HG02642 (cell line): ENCODE measurements at regions not wholly inside any gene's neighbourhood (a gene's known extent, or its start where the extent isn't known, plus 50 kb on each side); places are given as distances from the start of the nearest gene placed in this dataset.
"Not testable (repeated sequence)": the region's sequence is repeated elsewhere in the genome, so short reads cannot be mapped to it uniquely, and the experiment has no call there.

Experiments used
- ATAC-seq: cut with Tn5 transposase; IDR thresholded peaks from one replicate; pipeline ENCODE4 v1.9.1; 2021; ENCODE audit warnings: mild to moderate bottlenecking; ENCODE audit not compliant: unreplicated experiment, poor library complexity

DNA sequence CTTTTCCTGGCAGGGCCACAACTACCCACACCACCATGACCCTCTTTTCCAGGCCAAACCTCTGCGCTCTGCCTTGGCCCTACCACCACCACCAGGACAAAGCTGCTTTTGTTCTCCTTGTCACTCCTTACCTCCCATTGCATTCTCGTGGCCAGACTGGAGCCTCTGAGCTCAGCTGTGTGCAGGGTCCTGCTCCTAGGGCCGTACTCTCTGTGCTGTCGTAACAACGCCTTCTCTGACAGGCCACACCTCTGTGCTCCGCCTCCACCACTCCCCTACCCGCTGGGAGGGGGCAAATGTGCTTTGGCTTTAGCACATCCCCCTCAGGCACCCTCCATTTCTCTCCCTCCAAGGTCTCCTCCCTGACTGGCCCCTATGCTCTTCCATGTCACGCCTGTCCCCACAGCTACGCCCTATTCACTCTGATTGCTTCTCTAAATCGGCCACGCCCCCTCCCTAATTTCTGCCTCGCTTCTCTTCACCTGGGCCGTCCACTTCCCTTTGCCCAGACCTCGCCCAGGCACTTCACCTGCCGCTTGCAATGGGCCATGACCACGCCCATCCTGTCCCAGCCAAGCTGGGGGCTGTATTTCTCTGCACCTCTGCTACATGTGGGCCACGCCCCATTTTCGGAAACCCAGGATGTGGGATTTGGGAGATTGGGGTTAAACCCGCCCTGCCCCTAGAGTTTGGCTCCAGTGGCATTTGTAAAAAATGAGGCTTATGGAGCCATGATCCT lies 472.3 kb downstream of the KLF12 start:
- no peak for ATAC-seq

DNA sequence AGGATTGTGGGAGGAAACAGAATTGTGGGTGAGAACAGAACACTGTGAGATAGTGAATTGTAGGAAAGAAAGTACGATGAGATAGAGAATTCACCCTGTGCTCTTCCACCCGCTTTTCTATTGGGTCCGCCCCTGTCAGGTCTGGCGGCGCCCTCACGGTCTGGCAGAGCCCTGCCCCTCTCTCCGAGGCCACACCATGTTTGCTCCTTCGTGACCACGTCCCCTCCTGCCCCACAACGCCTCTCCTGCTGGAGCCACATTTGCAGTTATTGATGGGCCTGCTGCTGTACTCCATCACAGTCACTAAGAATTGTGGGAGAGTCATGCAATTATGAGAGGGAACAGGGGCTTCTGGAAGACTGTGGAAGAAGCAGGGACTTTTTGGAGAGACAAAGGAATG lies 473.1 kb downstream of the KLF12 start:
- no peak for ATAC-seq

DNA sequence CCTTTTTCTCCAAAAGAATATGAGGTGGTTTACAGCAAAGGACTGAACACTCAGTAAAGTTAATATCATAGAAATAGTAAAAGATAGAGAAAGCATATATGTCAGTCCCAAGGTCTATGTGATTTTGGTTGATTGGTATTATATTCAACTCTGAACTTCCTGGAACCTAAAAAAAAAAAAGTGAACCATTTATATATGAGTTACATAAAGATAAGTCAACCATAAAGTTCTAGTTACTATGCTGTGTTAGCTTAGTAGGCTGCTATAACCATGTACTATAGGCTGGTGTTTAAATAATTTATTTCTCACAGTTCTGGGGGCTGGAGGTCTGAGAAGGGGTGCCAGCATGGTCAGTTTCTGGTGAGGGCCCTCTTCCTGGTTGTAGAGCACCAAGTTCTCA lies 475.6 kb downstream of the KLF12 start:
- no peak for ATAC-seq

DNA sequence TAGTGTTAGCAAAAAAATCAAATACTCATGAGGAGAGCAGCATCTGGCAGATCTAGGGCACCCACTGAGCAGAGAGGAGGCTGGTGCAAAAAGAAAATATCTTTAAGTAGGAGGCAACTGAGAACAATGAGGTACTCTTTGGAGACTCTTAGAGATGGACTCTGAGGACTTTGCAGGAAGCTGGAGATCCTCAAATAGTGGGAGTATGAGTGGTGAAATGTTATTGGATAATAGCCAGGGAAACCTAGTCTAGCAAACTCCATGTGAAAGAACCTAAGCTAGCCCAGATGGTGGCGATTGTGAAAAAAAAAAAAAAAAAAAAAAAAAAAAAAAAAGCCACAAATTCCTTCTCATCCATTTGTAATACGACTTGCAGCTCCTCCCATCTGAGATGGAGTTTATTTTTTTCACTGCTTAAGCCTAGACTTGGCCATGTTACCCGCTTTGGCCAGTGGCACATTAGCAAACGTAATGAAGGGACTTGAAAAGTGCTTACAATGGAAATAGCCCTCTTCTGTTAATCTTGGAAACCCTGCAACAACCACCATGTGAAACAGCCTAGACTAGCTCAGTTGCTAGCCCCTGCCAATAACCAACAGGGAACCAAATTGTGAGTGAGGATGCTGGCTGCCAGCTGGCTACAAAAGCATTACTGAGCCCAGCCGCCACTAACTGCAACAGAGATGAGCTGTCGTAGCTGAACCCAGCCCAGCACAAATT lies 476.2 kb downstream of the KLF12 start:
- ATAC-seq, result no peak

DNA sequence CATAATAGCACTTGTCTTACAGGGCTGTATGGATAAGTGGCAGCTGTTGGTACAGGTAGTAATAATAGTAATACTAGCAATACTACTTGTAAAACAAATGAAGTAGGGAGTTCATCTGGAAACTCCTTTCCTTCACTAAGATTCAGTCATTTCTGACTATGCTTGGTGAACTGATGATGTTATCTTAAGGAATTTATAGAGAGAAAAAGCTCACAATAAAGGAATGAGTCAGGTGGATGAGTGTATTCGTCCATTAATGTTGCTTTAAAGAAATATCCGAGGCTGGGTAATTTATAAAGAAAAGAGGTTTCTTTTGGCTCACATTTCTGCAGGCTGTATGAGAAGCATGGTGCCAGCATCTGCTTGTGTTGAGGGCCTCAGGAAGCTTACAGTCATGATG lies 477.3 kb downstream of the KLF12 start:
- ATAC-seq, result no peak

DNA sequence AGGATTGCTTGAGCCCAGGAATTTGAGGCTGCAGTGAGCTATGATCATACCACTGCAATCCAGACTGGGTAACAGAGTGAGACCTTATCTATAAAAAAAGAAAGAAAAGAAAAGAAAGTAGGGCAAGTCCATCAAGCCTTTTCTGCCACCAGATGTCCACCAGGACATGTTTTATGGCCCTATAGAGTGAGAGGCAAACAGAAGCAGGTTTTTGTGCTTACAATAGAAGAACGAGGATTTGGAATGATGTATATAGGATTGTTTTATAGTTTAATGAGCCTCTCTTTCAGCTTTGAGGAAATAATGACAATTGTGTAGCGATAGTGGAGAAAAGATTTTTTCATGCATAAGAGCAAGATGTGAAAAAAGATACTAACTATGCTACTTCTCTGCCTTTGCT lies 480.5 kb downstream of the KLF12 start:
- ATAC-seq, result no peak

DNA sequence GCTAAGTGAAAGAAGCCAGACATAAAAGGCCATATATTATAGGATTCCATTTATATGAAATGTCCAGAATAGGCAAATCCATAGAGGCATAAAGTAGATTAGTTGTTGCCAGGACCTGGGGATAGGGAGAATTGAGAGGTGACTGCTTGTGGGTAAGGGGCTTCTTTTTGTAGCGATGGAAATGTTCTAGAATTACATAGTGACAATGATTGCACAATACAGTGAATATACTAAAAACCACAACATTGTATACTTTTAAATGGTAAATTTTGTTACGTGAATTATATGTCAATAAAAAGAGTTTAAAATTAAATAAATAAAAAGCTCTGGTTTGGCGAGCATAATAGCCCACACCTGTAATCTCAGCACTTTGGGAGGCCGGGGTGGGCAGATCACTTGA lies 486.8 kb downstream of the KLF12 start:
- no peak for ATAC-seq

DNA sequence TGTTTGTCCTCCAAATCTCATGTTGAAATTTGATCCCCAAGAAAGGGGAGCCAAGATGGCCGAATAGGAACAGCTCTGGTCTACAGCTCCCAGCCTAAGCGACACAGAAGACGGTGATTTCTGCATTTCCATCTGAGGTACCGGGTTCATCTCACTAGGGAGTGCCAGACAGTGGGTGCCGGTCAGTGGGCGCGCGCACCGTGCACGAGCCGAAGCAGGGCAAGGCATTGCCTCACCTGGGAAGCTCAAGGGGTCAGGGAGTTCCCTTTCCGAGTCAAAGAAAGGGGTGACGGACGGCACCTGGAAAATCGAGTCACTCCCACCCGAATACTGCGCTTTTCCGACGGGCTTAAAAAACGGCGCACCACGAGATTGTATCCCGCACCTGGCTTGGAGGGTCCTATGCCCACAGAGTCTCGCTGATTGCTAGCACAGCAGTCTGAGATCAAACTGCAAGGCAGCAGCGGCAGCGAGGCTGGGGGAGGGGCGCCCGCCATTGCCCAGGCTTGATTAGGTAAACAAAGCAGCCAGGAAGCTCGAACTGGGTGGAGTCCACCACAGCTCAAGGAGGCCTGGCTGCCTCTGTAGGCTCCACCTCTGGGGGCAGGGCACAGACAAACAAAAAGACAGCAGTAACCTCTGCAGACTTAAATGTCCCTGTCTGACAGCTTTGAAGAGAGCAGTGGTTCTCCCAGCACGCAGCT lies 493.6 kb downstream of the KLF12 start:
- not testable (repeated sequence) for ATAC-seq

DNA sequence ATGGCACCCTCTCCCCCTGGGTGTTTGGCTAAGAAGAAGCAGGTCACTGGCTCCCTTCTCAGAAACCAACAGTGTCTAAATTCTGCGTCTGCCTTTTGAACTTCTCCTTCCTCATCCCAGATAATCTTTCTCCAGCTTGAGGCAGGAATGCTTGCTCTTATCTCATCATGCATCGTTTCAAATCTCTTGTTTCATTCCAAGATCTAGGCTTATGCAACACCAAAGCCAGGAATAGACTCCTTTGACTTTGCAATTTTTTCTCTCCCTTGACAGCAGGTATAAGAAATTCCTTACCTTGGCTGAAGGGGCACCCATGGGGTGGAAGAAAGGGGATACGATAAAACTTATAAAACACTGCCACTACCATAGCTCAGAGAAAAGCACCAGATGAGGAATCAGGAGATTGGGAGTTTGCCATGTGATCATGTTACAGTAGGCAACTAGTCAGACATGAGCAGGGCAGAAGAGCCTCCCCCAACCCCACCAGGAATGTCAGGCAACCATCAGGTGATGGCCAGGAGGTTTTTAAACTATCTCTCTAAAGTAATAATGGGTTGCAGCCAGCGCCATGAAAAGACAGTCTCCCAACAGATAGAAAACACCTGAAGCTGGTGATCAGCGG lies 498.9 kb downstream of the KLF12 start:
- no peak for ATAC-seq

DNA sequence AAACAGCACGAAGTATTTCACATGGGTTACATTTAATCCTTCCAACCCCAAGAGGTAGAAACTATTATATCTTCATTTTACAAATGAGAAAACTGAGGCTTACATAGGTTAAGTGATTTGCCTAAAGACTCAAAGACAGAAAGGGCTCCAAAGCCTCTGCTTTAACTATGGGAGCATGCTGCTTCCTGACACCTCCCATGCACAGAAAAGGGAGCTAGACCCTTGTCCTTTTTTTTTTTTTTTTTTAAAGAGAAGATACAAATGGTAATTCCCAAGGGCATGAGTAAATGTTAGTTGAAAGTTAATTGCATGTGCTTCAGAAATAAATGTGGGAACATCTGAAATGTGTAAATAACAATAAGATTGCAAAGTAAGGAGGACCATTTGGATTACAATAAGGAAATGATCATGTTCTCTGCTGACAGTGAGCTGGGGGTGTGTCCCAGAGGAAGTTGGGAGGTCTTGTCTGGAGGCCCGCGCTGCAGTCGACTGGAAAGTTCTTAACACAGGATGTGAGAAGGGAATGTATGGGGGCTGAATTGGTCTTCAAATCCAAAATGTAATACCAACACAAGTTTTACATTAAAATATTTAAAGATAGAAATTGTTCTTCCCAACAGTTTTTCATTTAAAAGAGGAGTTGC lies 500.3 kb downstream of the KLF12 start:
- no peak for ATAC-seq

DNA sequence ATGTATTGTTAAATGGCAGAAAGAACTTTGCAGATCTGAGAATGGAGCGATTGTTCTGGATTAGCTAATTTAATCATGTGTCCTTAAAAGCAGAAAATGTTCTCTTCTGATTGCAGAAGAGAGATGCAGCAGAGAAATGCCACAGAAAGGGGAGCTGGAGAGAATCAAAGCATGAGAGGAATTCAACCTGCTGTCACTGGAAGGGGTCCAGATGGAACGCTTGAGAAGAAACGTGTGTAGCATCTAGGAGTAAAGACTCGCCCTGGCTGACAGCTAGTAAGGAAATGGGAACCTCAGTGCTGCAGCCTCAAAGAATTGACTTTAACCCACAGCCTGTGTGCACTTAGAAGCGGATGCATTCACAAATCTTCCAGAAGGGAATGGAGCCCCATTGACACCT lies 502.8 kb downstream of the KLF12 start:
- ATAC-seq, result no peak

DNA sequence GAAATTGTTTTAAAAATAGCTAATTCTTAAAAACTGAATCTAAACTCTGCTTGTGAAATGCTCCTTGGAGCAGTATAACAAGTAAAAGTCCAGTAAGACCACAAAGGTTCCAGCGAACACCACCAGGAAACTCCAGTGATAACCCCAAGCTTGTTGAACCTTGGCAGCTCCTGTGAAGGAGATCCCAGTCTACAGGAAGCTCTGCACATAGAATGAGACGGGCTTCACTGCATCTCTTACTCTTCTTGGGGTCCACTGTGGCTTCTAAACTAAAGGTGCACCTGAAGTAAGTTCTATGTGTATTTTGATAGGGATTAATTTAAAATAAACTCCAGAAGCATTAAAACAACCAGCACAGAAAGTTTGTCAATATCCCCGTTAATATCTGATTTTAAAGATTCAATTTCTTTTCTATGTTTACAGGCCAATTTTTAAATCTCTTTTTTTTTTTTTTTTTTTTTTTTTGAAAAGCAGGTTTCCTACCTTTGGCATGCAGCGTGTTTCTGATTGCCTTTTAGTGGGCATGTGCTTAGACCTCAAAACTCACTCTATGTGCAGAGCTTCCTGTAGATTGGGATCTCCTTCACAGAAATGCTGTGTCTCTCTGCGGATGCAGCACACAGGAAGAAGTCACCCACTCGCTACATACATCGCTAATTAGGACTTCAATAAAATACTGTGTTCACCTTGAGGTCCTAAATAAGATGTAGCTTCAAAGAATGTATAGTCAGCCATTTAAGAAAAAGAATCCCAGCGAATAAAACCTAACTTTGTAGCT lies 508.5 kb downstream of the KLF12 start:
- ATAC-seq, result no peak

DNA sequence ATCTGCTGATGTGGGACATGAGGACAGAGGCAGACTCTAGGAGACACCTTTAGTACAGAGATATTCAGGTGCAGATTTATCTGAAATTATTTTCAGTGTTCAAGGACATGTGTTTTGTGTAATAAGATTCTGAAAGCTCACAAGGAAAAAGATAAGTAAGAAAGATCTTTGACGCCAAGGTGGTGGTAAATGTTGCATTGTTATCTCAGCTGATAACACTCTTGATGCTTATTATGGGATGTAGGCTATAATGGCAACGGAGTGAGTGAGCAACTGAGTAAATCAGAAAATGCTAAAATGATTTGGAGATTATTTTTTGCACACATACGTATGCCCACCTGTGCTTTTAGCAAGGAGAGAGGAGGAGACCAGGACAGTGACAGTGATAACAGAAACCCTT lies 510.9 kb downstream of the KLF12 start:
- no peak for ATAC-seq

DNA sequence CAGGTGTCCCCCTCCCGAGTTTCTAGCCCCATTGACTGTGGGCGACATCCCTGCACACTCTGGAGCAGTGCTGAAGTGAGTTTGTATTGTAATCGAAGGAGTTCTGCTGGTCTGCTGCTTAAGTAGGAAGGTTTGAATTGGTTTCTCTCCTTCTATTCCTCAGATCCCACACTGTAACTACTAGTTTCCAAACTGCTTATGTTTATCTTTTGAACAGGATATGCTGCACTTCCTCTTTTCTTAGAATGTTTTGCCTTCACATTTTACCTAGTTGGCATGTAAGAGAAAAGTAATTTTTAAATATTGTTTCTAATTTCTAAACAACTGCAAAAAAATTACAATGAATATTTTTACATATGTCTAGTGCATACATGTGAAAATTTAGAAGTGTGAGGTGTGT lies 511.8 kb downstream of the KLF12 start:
- no peak for ATAC-seq

DNA sequence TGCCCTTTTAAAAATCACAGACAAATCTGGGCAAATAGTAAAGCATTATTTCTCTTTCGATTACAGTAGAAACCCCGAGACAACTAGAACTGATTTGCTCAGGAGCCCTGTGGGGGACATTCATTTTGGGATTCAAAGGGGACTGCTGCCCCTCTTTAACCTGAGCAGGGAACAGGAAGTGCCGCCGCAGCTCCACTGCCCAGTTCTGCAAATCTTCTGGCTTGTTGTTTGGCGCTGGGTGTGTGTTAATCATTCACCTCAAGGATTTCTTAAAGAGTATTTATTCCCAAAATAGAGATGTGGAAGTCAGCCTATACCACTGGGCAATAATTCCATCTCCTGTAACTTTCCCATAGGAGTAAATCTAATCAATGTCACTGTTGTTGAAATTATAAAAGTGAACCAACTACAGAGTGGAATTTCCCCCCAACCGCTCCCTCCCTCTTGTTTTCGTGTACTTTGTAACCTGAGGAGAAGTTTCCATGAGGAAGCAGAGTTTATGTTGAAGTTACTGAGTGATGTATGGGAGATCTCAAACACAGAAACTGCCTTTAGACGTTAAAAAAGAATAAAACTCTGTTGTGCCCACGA lies 515.8 kb downstream of the KLF12 start:
- ATAC-seq, result no peak

DNA sequence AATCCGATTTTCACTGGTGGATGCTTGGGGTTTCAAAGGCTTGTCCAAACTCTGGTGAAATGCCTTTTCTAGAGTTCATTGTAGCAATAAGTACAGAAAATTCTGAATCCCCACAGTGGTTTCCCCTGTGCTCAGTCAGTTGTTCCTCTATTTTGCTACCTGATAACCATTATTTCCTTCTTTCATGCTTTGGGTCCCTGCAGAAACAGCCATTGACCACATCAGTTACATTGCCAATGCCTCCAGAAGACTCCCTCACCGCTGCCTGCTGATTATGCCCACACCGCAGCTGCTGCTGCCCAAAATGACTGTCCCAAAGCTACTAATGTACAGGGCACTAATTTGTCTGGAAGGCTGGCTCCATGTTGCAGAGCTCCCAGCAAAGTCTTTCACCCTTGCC lies 517.3 kb downstream of the KLF12 start:
- no peak for ATAC-seq

DNA sequence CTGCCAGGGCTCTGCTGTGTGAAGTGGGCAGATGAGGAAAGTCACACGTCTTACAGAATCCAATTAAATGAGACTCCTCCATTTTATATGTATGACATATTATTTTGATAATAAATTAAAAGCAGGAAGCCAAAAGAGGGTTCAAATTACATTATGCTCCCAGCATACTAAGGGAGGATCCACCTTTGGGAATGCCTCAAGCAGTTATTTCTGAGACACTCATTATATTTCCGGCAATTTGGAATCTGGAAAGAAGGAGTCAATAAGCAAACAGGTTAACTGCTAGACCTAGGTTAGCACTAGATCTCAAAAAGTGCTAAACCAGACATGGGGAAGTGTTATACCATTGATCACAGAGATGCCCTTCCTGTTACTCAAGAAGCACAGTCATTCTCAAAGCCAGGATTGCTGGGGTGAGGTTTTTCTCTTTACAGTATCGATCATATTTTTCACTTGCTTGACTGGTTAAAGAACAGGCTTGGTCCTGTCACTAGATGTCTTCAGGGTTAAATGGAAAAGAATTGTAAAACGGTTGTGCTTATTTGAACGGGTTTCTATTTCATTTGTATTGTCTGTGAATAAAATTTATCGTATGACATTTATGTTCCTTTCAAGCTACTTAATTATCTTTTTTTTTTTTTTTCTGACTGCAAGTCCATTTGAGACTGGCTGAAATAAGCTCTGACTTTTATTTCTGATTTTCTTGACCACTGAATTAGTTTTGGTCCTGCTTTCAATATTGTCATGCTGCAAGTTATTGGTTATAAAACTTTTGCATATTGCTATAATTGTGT lies 523.2 kb downstream of the KLF12 start:
- no peak for ATAC-seq

DNA sequence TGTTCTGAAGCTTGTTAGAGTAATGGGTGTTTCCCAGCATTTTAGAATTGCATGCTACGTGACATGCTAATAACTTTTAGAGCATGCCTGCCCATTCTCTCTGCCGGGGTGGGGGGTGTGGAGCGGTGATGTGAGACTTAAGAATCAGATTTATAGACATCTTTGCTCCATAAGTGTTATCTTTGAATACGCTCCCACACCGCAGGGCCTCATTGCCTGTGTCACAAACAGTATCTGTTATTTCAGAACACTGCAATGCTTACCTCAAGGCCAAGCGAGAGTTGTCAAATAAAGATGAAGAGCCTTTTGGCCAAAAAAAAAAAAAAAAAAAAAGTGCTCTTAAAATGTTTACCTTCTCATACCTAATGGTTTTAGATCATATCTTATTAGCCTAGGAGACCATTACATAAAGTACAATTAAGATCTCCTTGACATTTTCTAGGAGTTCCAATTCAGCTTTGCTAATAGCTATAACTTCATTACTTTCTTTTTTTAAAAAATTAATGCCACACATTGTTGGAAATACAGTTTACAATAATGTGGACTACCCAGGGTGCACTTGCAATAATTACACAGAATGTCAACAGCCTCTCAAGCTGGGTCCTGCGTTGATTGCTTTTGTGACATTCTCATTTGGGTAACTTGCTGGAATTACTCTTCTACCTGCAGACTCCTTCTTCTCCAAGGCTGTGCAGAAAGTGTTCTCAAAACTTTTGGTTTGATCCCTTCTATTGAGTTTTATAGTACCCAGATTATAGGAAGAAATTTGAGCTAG lies 525.3 kb downstream of the KLF12 start:
- no peak for ATAC-seq
